WTC11 (cell line): ENCODE measurements at regions not wholly inside any gene's neighbourhood (a gene's known extent, or its start where the extent isn't known, plus 50 kb on each side); places are given as distances from the start of the nearest gene placed in this dataset.

Source experiments
- ATAC-seq: fragments of 200-7000 bp; cut with Tn5 transposase; 2 replicates; pipeline ENCODE4 v1.10.0; 2021; ENCODE audit warnings: mild to moderate bottlenecking, moderate library complexity
- CTCF ChIA-PET: fragments of 300-600 bp; sonication (Branson Sonifier 250); formaldehyde crosslinking; loops from one replicate; lab custom pipeline; 2021; ENCODE audit warnings: antibody characterized with exemption; lab: Charles Lee
- POLR2A ChIA-PET: fragments of 350-600 bp; sonication (Branson Sonifier 250); formaldehyde crosslinking; loops from one replicate; lab custom pipeline; 2021; ENCODE audit warnings: antibody characterized with exemption; lab: Charles Lee
- DNase-seq: peaks from one replicate; pipeline ENCODE4 v3.0.0; 2021; ENCODE audit warnings: low spot score
- H3K27ac Mint-ChIP-seq: 2 replicates; pipeline ENCODE4 v1.8.0; 2021; ENCODE audit warnings: mixed read lengths
- H3K27me3 Mint-ChIP-seq: 2 replicates; pipeline ENCODE4 v1.8.0; 2021; ENCODE audit warnings: low read depth, mild to moderate bottlenecking, moderate library complexity, mixed read lengths
- H3K36me3 Mint-ChIP-seq: 2 replicates; pipeline ENCODE4 v1.8.0; 2021; ENCODE audit warnings: mixed read lengths
- H3K4me1 Mint-ChIP-seq: 2 replicates; pipeline ENCODE4 v1.8.0; 2022; ENCODE audit warnings: mixed read lengths
- H3K4me3 Mint-ChIP-seq: 2 replicates; pipeline ENCODE4 v1.8.0; 2021; ENCODE audit warnings: mild to moderate bottlenecking, moderate library complexity, mixed read lengths
- H3K9me3 Mint-ChIP-seq: 2 replicates; pipeline ENCODE4 v1.8.0; 2021; ENCODE audit warnings: mixed read lengths
- ARID4B ChIP-seq: sonication (generic); formaldehyde crosslinking; IDR thresholded peaks from 2 replicates; pipeline ENCODE4 v1.8.0; 2023; ENCODE audit warnings: missing genetic modification reagents, mild to moderate bottlenecking, borderline replicate concordance
- CREM ChIP-seq: sonication (generic); formaldehyde crosslinking; IDR thresholded peaks from 2 replicates; pipeline ENCODE4 v1.8.1; 2022; ENCODE audit warnings: mild to moderate bottlenecking, missing genetic modification reagents, moderate library complexity
- ELF4 ChIP-seq: sonication (generic); formaldehyde crosslinking; IDR thresholded peaks from 2 replicates; pipeline ENCODE4 v1.8.1; 2022; ENCODE audit warnings: low read depth, mild to moderate bottlenecking, moderate library complexity, missing genetic modification reagents
- PRRX2 ChIP-seq: fragments of 250-450 bp; sonication (Bioruptor Pico); IDR thresholded peaks from 2 replicates; pipeline ENCODE4 v1.8.0; 2021; ENCODE audit warnings: mild to moderate bottlenecking
- RELA ChIP-seq: sonication (generic); formaldehyde crosslinking; IDR thresholded peaks from 2 replicates; pipeline ENCODE4 v1.8.1; 2022; ENCODE audit warnings: missing genetic modification reagents, mild to moderate bottlenecking, borderline replicate concordance
- TEAD4 ChIP-seq: sonication (generic); formaldehyde crosslinking; IDR thresholded peaks from 2 replicates; pipeline ENCODE4 v1.8.0; 2022; ENCODE audit warnings: mild to moderate bottlenecking, missing genetic modification reagents
- ZNF416 ChIP-seq: fragments of 250-450 bp; sonication (Bioruptor Pico); IDR thresholded peaks from 2 replicates; pipeline ENCODE4 v1.9.0; 2021; ENCODE audit warnings: mild to moderate bottlenecking, inconsistent platforms
- ZNF532 ChIP-seq: fragments of 250-450 bp; sonication (Bioruptor Pico); IDR thresholded peaks from 2 replicates; pipeline ENCODE4 v1.9.0; 2021; ENCODE audit warnings: mild to moderate bottlenecking, borderline replicate concordance
- TF ChIP-seq, protein P1 (sequence below): sonication (generic); formaldehyde crosslinking; IDR thresholded peaks from 2 replicates; pipeline ENCODE4 v1.8.1; 2022; ENCODE audit warnings: low read depth, mild to moderate bottlenecking, moderate library complexity, missing genetic modification reagents, borderline replicate concordance
- TF ChIP-seq, protein P2 (sequence below): sonication (generic); formaldehyde crosslinking; IDR thresholded peaks from 2 replicates; pipeline ENCODE4 v1.8.0; 2022; ENCODE audit warnings: missing genetic modification reagents

DNA sequence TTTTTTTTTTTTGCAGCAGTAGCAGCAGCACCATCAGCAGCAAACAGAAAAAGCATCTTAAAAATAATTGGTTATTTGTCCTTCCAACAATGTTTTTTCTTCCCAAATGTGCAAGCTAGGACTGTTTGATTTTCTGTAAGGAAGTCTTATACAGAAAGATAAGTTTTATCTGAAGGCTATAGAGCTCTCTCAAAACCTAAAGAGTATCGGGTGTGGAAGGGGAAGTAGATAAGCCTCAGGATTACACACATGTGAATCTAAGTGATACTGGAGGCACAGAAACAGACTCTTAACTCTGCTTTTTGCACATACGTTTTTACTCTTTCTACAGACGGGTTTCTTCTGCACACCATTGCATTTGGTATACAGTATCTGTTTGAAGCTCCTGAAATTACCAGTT is 184.4 kb upstream of the FTMT start:
- H3K27ac Mint-ChIP-seq = no peak overlapping the region
- no peaks in the 10 kb centered on the region for H3K4me1 Mint-ChIP-seq
- ATAC-seq (no peak), DNase-seq (no peak)
- no peaks in the 10 kb centered on the region for H3K36me3 Mint-ChIP-seq
- peaks cover 26% of the 10 kb centered on the region for H3K9me3 Mint-ChIP-seq
- H3K4me3 Mint-ChIP-seq = no peak overlapping the region
- ChIA-PET CTCF (no interaction called here), POLR2A (interaction anchor here (0.7 kb wide), 1 partner anchor 355 kb away, joined by 3 read pairs; no protein-coding TSS in a partner anchor)
- TF ChIP-seq ZNF532 (CRISPR knock-in tag) (no peak), RELA (CRISPR knock-in tag) (no peak), CREM (CRISPR knock-in tag) (no peak), PRRX2 (no peak)
- no peaks in the 10 kb centered on the region for H3K27me3 Mint-ChIP-seq

- CTCF ChIA-PET = no interaction called here
- POLR2A ChIA-PET = no interaction called here
- ATAC-seq = no peak
Observed at GRCh38 chr5:121668635-121669034, 183.0 kb upstream of the FTMT start.

More at GRCh38 chr5:121668635-121669034, 183.0 kb upstream of the FTMT start:
- Mint-ChIP-seq H3K36me3 (no peaks in the 10 kb centered on the region), H3K9me3 (peaks cover 23% of the 10 kb centered on the region), H3K27me3 (no peaks in the 10 kb centered on the region), H3K4me1 (no peaks in the 10 kb centered on the region), H3K4me3 (no peak overlapping the region), H3K27ac (no peak overlapping the region)
- no peak for TF ChIP-seq TEAD4 (CRISPR knock-in tag)
- TF ChIP-seq ZNF416 = no peak
- TF ChIP-seq, protein P1, sequence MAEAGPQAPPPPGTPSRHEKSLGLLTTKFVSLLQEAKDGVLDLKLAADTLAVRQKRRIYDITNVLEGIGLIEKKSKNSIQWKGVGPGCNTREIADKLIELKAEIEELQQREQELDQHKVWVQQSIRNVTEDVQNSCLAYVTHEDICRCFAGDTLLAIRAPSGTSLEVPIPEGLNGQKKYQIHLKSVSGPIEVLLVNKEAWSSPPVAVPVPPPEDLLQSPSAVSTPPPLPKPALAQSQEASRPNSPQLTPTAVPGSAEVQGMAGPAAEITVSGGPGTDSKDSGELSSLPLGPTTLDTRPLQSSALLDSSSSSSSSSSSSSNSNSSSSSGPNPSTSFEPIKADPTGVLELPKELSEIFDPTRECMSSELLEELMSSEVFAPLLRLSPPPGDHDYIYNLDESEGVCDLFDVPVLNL (CRISPR knock-in tag) = no peak
- TF ChIP-seq, protein P2, sequence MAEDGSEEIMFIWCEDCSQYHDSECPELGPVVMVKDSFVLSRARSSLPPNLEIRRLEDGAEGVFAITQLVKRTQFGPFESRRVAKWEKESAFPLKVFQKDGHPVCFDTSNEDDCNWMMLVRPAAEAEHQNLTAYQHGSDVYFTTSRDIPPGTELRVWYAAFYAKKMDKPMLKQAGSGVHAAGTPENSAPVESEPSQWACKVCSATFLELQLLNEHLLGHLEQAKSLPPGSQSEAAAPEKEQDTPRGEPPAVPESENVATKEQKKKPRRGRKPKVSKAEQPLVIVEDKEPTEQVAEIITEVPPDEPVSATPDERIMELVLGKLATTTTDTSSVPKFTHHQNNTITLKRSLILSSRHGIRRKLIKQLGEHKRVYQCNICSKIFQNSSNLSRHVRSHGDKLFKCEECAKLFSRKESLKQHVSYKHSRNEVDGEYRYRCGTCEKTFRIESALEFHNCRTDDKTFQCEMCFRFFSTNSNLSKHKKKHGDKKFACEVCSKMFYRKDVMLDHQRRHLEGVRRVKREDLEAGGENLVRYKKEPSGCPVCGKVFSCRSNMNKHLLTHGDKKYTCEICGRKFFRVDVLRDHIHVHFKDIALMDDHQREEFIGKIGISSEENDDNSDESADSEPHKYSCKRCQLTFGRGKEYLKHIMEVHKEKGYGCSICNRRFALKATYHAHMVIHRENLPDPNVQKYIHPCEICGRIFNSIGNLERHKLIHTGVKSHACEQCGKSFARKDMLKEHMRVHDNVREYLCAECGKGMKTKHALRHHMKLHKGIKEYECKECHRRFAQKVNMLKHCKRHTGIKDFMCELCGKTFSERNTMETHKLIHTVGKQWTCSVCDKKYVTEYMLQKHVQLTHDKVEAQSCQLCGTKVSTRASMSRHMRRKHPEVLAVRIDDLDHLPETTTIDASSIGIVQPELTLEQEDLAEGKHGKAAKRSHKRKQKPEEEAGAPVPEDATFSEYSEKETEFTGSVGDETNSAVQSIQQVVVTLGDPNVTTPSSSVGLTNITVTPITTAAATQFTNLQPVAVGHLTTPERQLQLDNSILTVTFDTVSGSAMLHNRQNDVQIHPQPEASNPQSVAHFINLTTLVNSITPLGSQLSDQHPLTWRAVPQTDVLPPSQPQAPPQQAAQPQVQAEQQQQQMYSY (CRISPR knock-in tag) = no peak
- no peak for TF ChIP-seq ARID4B (CRISPR knock-in tag)
- no peak for TF ChIP-seq ELF4 (CRISPR knock-in tag)
- no peak for DNase-seq
